ENCODE measurements at regions not wholly inside any gene's neighbourhood (a gene's known extent, or its start where the extent isn't known, plus 50 kb on each side); places are given as distances from the start of the nearest gene placed in this dataset.

DNA sequence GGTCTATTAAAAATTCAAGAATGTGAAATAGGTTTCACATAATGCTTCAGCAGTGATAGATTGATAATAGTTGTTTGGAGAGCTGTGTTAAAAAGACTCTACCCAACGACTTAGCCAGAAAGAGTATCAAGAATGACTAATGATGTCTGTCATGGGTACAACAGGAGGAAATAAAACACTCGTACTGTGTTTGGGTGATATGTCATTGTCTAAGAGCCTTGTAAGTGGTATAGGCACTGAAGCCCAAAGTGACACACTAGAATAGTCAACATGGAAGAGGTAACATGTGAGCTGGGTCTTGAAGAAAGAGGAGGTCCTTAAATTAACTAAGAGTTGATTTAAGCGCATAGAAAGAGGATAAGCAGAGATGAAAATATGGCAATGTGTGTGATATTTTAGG, 471.8 kb upstream of the MAN1A1 start:
- TF ChIP-seq POLR2AphosphoS5 (IDR thresholded peaks at IDR 0.05; ENCODE audit: low read depth, low read length) (no peak), SIN3A (IDR thresholded peaks at IDR 0.05; ENCODE audit: borderline replicate concordance, insufficient read depth, low read length) (no peak), FOXP2 (optimal IDR thresholded peaks at IDR 0.05; ENCODE audit: borderline replicate concordance, extremely low read depth, extremely low read length, insufficient read depth) (no peak), TAF1 (IDR thresholded peaks at IDR 0.05; ENCODE audit: borderline replicate concordance, insufficient read depth, low read length) (no peak)
- TF ChIP-seq, protein P1, sequence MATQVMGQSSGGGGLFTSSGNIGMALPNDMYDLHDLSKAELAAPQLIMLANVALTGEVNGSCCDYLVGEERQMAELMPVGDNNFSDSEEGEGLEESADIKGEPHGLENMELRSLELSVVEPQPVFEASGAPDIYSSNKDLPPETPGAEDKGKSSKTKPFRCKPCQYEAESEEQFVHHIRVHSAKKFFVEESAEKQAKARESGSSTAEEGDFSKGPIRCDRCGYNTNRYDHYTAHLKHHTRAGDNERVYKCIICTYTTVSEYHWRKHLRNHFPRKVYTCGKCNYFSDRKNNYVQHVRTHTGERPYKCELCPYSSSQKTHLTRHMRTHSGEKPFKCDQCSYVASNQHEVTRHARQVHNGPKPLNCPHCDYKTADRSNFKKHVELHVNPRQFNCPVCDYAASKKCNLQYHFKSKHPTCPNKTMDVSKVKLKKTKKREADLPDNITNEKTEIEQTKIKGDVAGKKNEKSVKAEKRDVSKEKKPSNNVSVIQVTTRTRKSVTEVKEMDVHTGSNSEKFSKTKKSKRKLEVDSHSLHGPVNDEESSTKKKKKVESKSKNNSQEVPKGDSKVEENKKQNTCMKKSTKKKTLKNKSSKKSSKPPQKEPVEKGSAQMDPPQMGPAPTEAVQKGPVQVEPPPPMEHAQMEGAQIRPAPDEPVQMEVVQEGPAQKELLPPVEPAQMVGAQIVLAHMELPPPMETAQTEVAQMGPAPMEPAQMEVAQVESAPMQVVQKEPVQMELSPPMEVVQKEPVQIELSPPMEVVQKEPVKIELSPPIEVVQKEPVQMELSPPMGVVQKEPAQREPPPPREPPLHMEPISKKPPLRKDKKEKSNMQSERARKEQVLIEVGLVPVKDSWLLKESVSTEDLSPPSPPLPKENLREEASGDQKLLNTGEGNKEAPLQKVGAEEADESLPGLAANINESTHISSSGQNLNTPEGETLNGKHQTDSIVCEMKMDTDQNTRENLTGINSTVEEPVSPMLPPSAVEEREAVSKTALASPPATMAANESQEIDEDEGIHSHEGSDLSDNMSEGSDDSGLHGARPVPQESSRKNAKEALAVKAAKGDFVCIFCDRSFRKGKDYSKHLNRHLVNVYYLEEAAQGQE (IDR thresholded peaks at IDR 0.05; ENCODE audit: insufficient read depth in 1 of 2, low read depth in 2 of 2, low read length in 2 of 2), result no peak

DNA sequence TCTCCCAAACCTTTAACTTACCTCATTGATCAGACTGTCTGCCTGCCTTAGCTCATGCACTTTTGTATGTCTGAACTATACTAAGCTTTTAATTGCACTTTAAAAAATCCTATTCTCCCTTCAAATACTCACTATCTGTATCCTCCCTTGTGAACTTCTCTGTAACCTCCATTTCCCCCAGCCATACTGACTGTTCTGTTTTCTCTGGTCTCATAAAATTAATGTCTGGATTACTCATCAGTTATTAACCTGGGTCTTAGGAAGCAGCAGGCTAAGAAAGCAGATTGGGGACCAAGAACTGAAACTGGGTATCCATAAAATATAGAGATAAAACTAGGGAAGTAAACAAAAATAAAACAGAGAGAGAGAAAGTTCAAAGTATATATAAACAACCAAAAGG, 469.3 kb upstream of the MAN1A1 start:
- TF ChIP-seq, protein P1 (IDR thresholded peaks at IDR 0.05; ENCODE audit: insufficient read depth in 1 of 2, low read depth in 2 of 2, low read length in 2 of 2), result no peak
- TF ChIP-seq SIN3A (IDR thresholded peaks at IDR 0.05; ENCODE audit: borderline replicate concordance, insufficient read depth, low read length), result no peak
- TF ChIP-seq POLR2AphosphoS5 (IDR thresholded peaks at IDR 0.05; ENCODE audit: low read depth, low read length), result no peak
- no peak for TF ChIP-seq TAF1 (IDR thresholded peaks at IDR 0.05; ENCODE audit: borderline replicate concordance, insufficient read depth, low read length)
- TF ChIP-seq FOXP2 (optimal IDR thresholded peaks at IDR 0.05; ENCODE audit: borderline replicate concordance, extremely low read depth, extremely low read length, insufficient read depth), result no peak

DNA sequence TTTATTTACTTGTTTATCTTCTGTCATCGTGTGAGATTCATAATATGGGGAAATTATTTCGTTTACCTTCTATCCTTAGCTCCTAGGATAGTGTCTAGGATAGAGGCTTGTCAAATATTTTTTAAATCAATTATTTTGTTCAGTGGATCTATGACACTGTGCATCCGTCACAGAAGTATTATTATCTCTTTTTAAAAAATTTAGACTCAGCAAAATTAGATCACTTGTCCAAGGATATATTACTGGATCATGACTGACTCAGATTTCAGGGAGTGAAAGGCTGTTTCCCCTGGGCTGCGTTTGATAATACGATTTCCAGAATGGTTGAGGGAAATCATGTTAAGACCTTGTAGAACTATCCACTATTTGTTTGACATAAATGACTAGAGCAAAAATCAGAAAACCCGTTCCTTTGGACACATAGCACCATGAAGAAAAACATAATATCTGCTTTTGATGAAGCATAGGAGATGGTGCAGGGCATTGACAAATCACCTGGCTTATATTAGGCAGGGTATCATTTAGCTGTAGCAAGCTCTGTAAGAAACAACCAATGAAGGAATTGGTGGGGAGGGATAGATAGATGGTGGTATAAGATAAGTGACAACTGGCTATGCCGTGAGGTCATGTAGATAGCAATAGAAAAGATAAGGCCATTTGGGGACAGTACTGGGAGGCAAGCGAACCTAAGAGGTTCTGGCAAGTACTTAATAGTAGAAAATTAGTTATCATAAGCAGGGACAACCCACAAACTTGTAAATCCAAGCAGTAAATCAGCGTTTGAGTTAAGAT, 465.2 kb upstream of the MAN1A1 start:
- TF ChIP-seq SIN3A (IDR thresholded peaks at IDR 0.05; ENCODE audit: borderline replicate concordance, insufficient read depth, low read length) (no peak), POLR2AphosphoS5 (IDR thresholded peaks at IDR 0.05; ENCODE audit: low read depth, low read length) (no peak), FOXP2 (optimal IDR thresholded peaks at IDR 0.05; ENCODE audit: borderline replicate concordance, extremely low read depth, extremely low read length, insufficient read depth) (no peak), TAF1 (IDR thresholded peaks at IDR 0.05; ENCODE audit: borderline replicate concordance, insufficient read depth, low read length) (no peak)
- TF ChIP-seq, protein P1 (IDR thresholded peaks at IDR 0.05; ENCODE audit: insufficient read depth in 1 of 2, low read depth in 2 of 2, low read length in 2 of 2), result no peak

DNA sequence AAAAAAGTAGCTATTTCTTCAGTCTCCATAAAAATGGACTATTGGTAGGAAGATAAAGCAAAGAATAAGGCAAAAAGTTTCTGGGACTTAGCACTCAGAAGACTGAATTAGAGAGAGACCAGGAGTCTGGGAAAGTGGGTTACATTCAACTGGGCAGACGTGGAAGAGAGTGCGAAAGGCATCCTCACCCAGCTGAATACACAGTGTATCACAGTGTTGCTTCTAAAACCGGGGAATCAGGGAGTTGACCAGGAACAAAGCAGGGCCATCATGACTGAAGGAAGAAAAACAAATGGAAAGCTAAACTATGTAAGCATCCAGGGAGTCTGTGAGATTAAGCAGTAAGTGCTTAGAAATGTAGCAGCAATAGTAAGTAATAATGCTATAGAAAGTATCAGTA, 452.9 kb upstream of the MAN1A1 start:
- TF ChIP-seq POLR2AphosphoS5 (IDR thresholded peaks at IDR 0.05; ENCODE audit: low read depth, low read length), result no peak
- no peak for TF ChIP-seq SIN3A (IDR thresholded peaks at IDR 0.05; ENCODE audit: borderline replicate concordance, insufficient read depth, low read length)

DNA sequence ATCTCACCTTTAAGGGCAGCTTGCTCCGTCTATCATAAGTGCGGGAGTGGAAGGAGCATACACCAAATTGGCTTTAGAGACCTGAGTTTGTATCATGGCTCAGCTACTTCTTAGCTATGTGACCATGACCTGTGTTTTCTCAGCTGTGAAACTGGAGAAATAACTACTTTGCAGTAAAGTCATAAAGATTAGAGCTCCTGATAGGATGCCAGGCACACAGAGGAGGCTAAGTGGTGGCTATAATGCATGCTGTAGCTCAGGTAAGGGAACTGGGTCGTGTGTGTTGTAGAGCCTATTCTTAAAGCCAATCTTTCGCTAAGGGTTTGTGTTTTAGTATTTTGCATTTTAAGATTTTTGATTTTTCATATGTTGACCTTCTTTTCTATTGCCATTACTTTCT, 451.5 kb upstream of the MAN1A1 start:
- TF ChIP-seq TAF1 (IDR thresholded peaks at IDR 0.05; ENCODE audit: borderline replicate concordance, insufficient read depth, low read length) (no peak), SIN3A (IDR thresholded peaks at IDR 0.05; ENCODE audit: borderline replicate concordance, insufficient read depth, low read length) (no peak), POLR2AphosphoS5 (IDR thresholded peaks at IDR 0.05; ENCODE audit: low read depth, low read length) (no peak), FOXP2 (optimal IDR thresholded peaks at IDR 0.05; ENCODE audit: borderline replicate concordance, extremely low read depth, extremely low read length, insufficient read depth) (no peak)
- TF ChIP-seq, protein P1 (IDR thresholded peaks at IDR 0.05; ENCODE audit: insufficient read depth in 1 of 2, low read depth in 2 of 2, low read length in 2 of 2), result no peak

Measured in PFSK-1 (cell line).